HEK293 (cell line): ENCODE measurements at regions not wholly inside any gene's neighbourhood (a gene's known extent, or its start where the extent isn't known, plus 50 kb on each side); places are given as distances from the start of the nearest gene placed in this dataset.

Experiments
- CTCF ChIP-seq: fragments of 450-650 bp; formaldehyde crosslinking; IDR thresholded peaks from 2 replicates; pipeline ENCODE4 v1.5.1; 2016; ENCODE audit warnings: missing biosample characterization, missing genetic modification characterization
- ZNF302 ChIP-seq: fragments of 450-650 bp; formaldehyde crosslinking; IDR thresholded peaks from 2 replicates; pipeline ENCODE4 v1.5.1; 2016; ENCODE audit warnings: missing biosample characterization, missing genetic modification characterization, low read depth
- ZNF341 ChIP-seq: fragments of 450-650 bp; formaldehyde crosslinking; IDR thresholded peaks from 2 replicates; pipeline ENCODE4; 2016; ENCODE audit warnings: low read depth, missing biosample characterization, missing genetic modification characterization
- ZNF707 ChIP-seq: fragments of 450-650 bp; formaldehyde crosslinking; IDR thresholded peaks from 2 replicates; pipeline ENCODE4 v1.5.1; 2016; ENCODE audit warnings: missing biosample characterization, missing genetic modification characterization

GRCh38 chr3:178480795-178481194 is 55.4 kb upstream of the KCNMB2 start:
- no peak for TF ChIP-seq ZNF341 (tag by site-specific recombination)
- TF ChIP-seq CTCF (tag by site-specific recombination), result no peak
- no peak for TF ChIP-seq ZNF707 (tag by site-specific recombination)
- no peak for TF ChIP-seq ZNF302 (tag by site-specific recombination)
